ENCODE measurements at regions not wholly inside any gene's neighbourhood (a gene's known extent, or its start where the extent isn't known, plus 50 kb on each side); places are given as distances from the start of the nearest gene placed in this dataset.

GRCh38 chr3:159776779-159777178 is 211.9 kb upstream of the IL12A start:
- H3K36me3 ChIP-seq (ENCODE audit: control insufficient read depth, insufficient read depth, low read length) = no peaks in the 10 kb centered on the region
- Mint-ChIP-seq H3K27me3 (ENCODE audit: low read depth in 2 of 2) (peaks cover 16 to 18% of the 10 kb centered on the region in 2 donors), H3K36me3 (no peaks in the 10 kb centered on the region), H3K9me3 (no peaks in the 10 kb centered on the region), H3K4me3 (no peak overlapping the region), H3K27ac (no peak overlapping the region), H3K4me1 (no peaks in the 10 kb centered on the region)
- H3K4me1 ChIP-seq (ENCODE audit: control insufficient read depth, insufficient read depth, low read length) = no peaks in the 10 kb centered on the region
- no peak overlapping the region for H3K27ac ChIP-seq (ENCODE audit: low read length)
- WGBS (ENCODE audit: insufficient coverage) = 94% methylated on average over 4 of the region's 4 CpGs
- no peak for ATAC-seq
- DNase-seq = no peak
- H3K4me3 ChIP-seq (ENCODE audit: low read length) = no peak overlapping the region
- H3K27me3 ChIP-seq (ENCODE audit: control insufficient read depth, insufficient read depth, low read length) = no peaks in the 10 kb centered on the region
- TF ChIP-seq, protein P1, sequence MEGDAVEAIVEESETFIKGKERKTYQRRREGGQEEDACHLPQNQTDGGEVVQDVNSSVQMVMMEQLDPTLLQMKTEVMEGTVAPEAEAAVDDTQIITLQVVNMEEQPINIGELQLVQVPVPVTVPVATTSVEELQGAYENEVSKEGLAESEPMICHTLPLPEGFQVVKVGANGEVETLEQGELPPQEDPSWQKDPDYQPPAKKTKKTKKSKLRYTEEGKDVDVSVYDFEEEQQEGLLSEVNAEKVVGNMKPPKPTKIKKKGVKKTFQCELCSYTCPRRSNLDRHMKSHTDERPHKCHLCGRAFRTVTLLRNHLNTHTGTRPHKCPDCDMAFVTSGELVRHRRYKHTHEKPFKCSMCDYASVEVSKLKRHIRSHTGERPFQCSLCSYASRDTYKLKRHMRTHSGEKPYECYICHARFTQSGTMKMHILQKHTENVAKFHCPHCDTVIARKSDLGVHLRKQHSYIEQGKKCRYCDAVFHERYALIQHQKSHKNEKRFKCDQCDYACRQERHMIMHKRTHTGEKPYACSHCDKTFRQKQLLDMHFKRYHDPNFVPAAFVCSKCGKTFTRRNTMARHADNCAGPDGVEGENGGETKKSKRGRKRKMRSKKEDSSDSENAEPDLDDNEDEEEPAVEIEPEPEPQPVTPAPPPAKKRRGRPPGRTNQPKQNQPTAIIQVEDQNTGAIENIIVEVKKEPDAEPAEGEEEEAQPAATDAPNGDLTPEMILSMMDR (IDR thresholded peaks at IDR 0.05) = no peak
- intact Hi-C loops (cut with micrococcal nuclease) = no loop called here
- H3K9me3 ChIP-seq (ENCODE audit: control insufficient read depth, insufficient read depth, low read length) = no peaks in the 10 kb centered on the region

DNA sequence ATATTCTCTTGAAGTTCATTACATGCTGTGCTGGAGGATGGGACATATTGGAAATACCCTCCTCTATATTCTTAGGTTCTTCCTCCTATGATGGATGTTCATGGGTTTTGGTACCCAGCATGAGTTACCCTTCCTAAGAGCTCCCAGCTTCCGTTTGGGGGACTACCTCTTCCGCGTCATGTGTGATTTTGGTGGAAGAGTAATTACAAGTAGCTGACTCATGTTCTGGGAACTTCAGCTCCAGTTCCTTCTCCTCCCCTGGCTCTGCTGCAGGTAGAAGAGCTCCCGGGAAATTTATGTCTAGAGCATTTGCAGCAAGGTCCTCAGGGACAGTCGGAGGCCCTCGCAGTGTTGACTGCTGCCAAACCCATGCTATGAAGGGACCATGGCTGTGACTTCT is 208.8 kb upstream of the IL12A start:
- WGBS (ENCODE audit: insufficient coverage) = 88% methylated on average over 6 of the region's 6 CpGs
- Histone ChIP-seq H3K4me3 (ENCODE audit: low read length) (no peak overlapping the region), H3K27me3 (ENCODE audit: control insufficient read depth, insufficient read depth, low read length) (no peaks in the 10 kb centered on the region), H3K4me1 (ENCODE audit: control insufficient read depth, insufficient read depth, low read length) (no peaks in the 10 kb centered on the region), H3K36me3 (ENCODE audit: control insufficient read depth, insufficient read depth, low read length) (no peaks in the 10 kb centered on the region), H3K9me3 (ENCODE audit: control insufficient read depth, insufficient read depth, low read length) (no peaks in the 10 kb centered on the region), H3K27ac (ENCODE audit: low read length) (no peak overlapping the region)
- Mint-ChIP-seq H3K27me3 (ENCODE audit: low read depth in 2 of 2) (peaks cover 4 to 27% of the 10 kb centered on the region in 2 donors), H3K9me3 (no peaks in the 10 kb centered on the region), H3K4me1 (no peaks in the 10 kb centered on the region), H3K27ac (no peak overlapping the region), H3K36me3 (no peaks in the 10 kb centered on the region), H3K4me3 (no peak overlapping the region)
- TF ChIP-seq, protein P1 (IDR thresholded peaks at IDR 0.05) = no peak
- intact Hi-C loops (cut with micrococcal nuclease) = no loop called here
- DNase-seq (no peak), ATAC-seq (no peak)

- no peaks in the 10 kb centered on the region for H3K27me3 ChIP-seq (ENCODE audit: control insufficient read depth, insufficient read depth, low read length)
- no peaks in the 10 kb centered on the region for H3K36me3 Mint-ChIP-seq
- no peaks in the 10 kb centered on the region for H3K4me1 ChIP-seq (ENCODE audit: control insufficient read depth, insufficient read depth, low read length)
- H3K27ac ChIP-seq (ENCODE audit: low read length) = no peak overlapping the region
- no peak overlapping the region for H3K27ac Mint-ChIP-seq
- no peaks in the 10 kb centered on the region for H3K9me3 ChIP-seq (ENCODE audit: control insufficient read depth, insufficient read depth, low read length)
- TF ChIP-seq, protein P1 (IDR thresholded peaks at IDR 0.05) = no peak
- 100% methylated on average over 1 of the region's 2 CpGs for WGBS (ENCODE audit: insufficient coverage)
- no peak overlapping the region for H3K4me3 ChIP-seq (ENCODE audit: low read length)
- intact Hi-C loops (cut with micrococcal nuclease) = no loop called here
- H3K4me3 Mint-ChIP-seq = no peak overlapping the region
- peaks cover 0 to 16% of the 10 kb centered on the region in 2 donors for H3K27me3 Mint-ChIP-seq (ENCODE audit: low read depth in 2 of 2)
- ATAC-seq (no peak), DNase-seq (no peak)
- no peaks in the 10 kb centered on the region for H3K9me3 Mint-ChIP-seq
- H3K4me1 Mint-ChIP-seq = no peaks in the 10 kb centered on the region
- H3K36me3 ChIP-seq (ENCODE audit: control insufficient read depth, insufficient read depth, low read length) = no peaks in the 10 kb centered on the region
Measured at GRCh38 chr3:159781867-159782266, 206.8 kb upstream of the IL12A start.

GRCh38 chr3:159782724-159783421 is 205.8 kb upstream of the IL12A start:
- peaks cover 0 to 16% of the 10 kb centered on the region in 2 donors for H3K27me3 Mint-ChIP-seq (ENCODE audit: low read depth in 2 of 2)
- no peak for ATAC-seq

More at GRCh38 chr3:159782724-159783421, 205.8 kb upstream of the IL12A start:
- Mint-ChIP-seq H3K4me1 (no peaks in the 10 kb centered on the region), H3K27ac (no peak overlapping the region), H3K4me3 (no peak overlapping the region), H3K9me3 (no peaks in the 10 kb centered on the region), H3K36me3 (no peaks in the 10 kb centered on the region)
- H3K9me3 ChIP-seq (ENCODE audit: control insufficient read depth, insufficient read depth, low read length) = no peaks in the 10 kb centered on the region
- TF ChIP-seq, protein P1 (IDR thresholded peaks at IDR 0.05) = no peak
- H3K4me1 ChIP-seq (ENCODE audit: control insufficient read depth, insufficient read depth, low read length) = no peaks in the 10 kb centered on the region
- no peaks in the 10 kb centered on the region for H3K27me3 ChIP-seq (ENCODE audit: control insufficient read depth, insufficient read depth, low read length)
- no peak overlapping the region for H3K27ac ChIP-seq (ENCODE audit: low read length)
- H3K4me3 ChIP-seq (ENCODE audit: low read length) = no peak overlapping the region
- intact Hi-C loops (cut with micrococcal nuclease) = no loop called here
- WGBS (ENCODE audit: insufficient coverage) = 88% methylated on average over 5 of the region's 5 CpGs
- no peak for DNase-seq
- H3K36me3 ChIP-seq (ENCODE audit: control insufficient read depth, insufficient read depth, low read length) = no peaks in the 10 kb centered on the region

Data from natural killer cell (primary cell).